OCI-LY7 (cell line): ENCODE measurements at regions not wholly inside any gene's neighbourhood (a gene's known extent, or its start where the extent isn't known, plus 50 kb on each side); places are given as distances from the start of the nearest gene placed in this dataset.

Experiments used
- BruUV-seq: library from RNA; stranded (reverse); fragments of 400-500 nt; replicated peaks from 2 replicates; lab custom pipeline; 2021; lab: Mats Ljungman, UMichigan
- CTCF ChIA-PET: fragments of 300-600 bp; sonication (Branson Sonifier 250); formaldehyde crosslinking; loops from one replicate; lab custom pipeline; 2022; ENCODE audit warnings: antibody characterized with exemption; ENCODE audit not compliant: unreplicated experiment; lab: Charles Lee
- POLR2A ChIA-PET: fragments of 300-600 bp; sonication (Branson Sonifier 250); formaldehyde crosslinking; loops from one replicate; lab custom pipeline; 2022; ENCODE audit warnings: antibody characterized with exemption; lab: Charles Lee
- DNase-seq: peaks from one replicate; pipeline ENCODE4 v3.0.0-alpha.2; 2015; ENCODE audit warnings: low spot score
- H2AFZ ChIP-seq: fragments of 200-600 bp; sonication (generic), shearing (Covaris generic); 2 replicates; pipeline ENCODE4 v1.6.1; 2014; ENCODE audit warnings: mild to moderate bottlenecking, antibody characterized with exemption, low read length, moderate library complexity
- H3K27ac ChIP-seq: fragments of 200-600 bp; sonication (generic); 2 replicates; pipeline ENCODE4 v1.5.1; 2014; ENCODE audit warnings: mixed run types, low read depth, mild to moderate bottlenecking, moderate library complexity, low read length, inconsistent platforms; ENCODE audit not compliant: poor library complexity, severe bottlenecking
- H3K36me3 ChIP-seq: fragments of 200-600 bp; sonication (generic); 2 replicates; pipeline ENCODE4 v1.6.1; 2014; ENCODE audit warnings: mild to moderate bottlenecking, antibody characterized with exemption, low read length, moderate library complexity, mixed read lengths; ENCODE audit not compliant: insufficient read depth
- H3K4me1 ChIP-seq: fragments of 200-600 bp; sonication (generic); 2 replicates; pipeline ENCODE4 v1.5.1; 2014; ENCODE audit warnings: mild to moderate bottlenecking, low read length; ENCODE audit not compliant: insufficient read depth, poor library complexity, severe bottlenecking
- H3K4me2 ChIP-seq: fragments of 200-600 bp; sonication (generic); 2 replicates; pipeline ENCODE4 v1.6.1; 2014; ENCODE audit warnings: mild to moderate bottlenecking, low read length
- H3K4me3 ChIP-seq: fragments of 200-600 bp; sonication (generic); 2 replicates; pipeline ENCODE4 v1.5.1; 2014; ENCODE audit warnings: mild to moderate bottlenecking, low read depth, low read length; ENCODE audit not compliant: poor library complexity, severe bottlenecking
- H3K79me2 ChIP-seq: fragments of 200-600 bp; sonication (generic); 2 replicates; pipeline ENCODE4 v1.6.1; 2016; ENCODE audit warnings: low read depth, mild to moderate bottlenecking, low read length, moderate library complexity, mixed read lengths; ENCODE audit not compliant: insufficient read depth
- H3K9me2 ChIP-seq: fragments of 200-600 bp; sonication (generic); 2 replicates; pipeline ENCODE4 v1.6.1; 2016; ENCODE audit warnings: mild to moderate bottlenecking, low read length, mixed read lengths; ENCODE audit not compliant: insufficient read depth
- H3K9me3 ChIP-seq: fragments of 200-600 bp; sonication (generic); 2 replicates; pipeline ENCODE4 v1.6.1; 2014; ENCODE audit warnings: mild to moderate bottlenecking, mixed run types, low read length, mixed read lengths
- H4K20me1 ChIP-seq: fragments of 200-600 bp; sonication (generic); 2 replicates; pipeline ENCODE4 v1.6.1; 2014; ENCODE audit warnings: mild to moderate bottlenecking, antibody characterized with exemption, low read length, moderate library complexity, mixed read lengths; ENCODE audit not compliant: insufficient read depth
- EZH2phosphoT487 ChIP-seq: fragments of 200-600 bp; sonication (generic); IDR thresholded peaks from 2 replicates; pipeline ENCODE4 v1.6.1; 2018; ENCODE audit warnings: low read depth, borderline replicate concordance, mild to moderate bottlenecking, mixed run types, antibody characterized with exemption, low read length, moderate library complexity, mixed read lengths
- intact Hi-C: fragments of 100-400 bp; cut with micrococcal nuclease; formaldehyde crosslinking; loops from one replicate; pipeline ENCODE4 v1.10.0; 2022; ENCODE audit not compliant: unreplicated experiment
- TF ChIP-seq, protein P1 (sequence below): fragments of 200-600 bp; sonication (generic); conservative IDR thresholded peaks from 2 replicates; pipeline ENCODE4 v1.5.1; 2014; ENCODE audit warnings: mild to moderate bottlenecking, antibody characterized with exemption, low read length, moderate library complexity, mixed read lengths

GRCh38 chr11:91158297-91158696 is 935.4 kb upstream of the CHORDC1 start:
- Histone ChIP-seq H3K27ac (no peak overlapping the region), H3K9me2 (no peaks in the 10 kb centered on the region), H3K79me2 (no peaks in the 10 kb centered on the region), H4K20me1 (no peaks in the 10 kb centered on the region), H3K36me3 (no peaks in the 10 kb centered on the region), H3K4me1 (no peaks in the 10 kb centered on the region), H3K9me3 (no peaks in the 10 kb centered on the region), H2AFZ (no peak overlapping the region), H3K4me3 (no peak overlapping the region), H3K4me2 (no peak overlapping the region)
- TF ChIP-seq, protein P1, sequence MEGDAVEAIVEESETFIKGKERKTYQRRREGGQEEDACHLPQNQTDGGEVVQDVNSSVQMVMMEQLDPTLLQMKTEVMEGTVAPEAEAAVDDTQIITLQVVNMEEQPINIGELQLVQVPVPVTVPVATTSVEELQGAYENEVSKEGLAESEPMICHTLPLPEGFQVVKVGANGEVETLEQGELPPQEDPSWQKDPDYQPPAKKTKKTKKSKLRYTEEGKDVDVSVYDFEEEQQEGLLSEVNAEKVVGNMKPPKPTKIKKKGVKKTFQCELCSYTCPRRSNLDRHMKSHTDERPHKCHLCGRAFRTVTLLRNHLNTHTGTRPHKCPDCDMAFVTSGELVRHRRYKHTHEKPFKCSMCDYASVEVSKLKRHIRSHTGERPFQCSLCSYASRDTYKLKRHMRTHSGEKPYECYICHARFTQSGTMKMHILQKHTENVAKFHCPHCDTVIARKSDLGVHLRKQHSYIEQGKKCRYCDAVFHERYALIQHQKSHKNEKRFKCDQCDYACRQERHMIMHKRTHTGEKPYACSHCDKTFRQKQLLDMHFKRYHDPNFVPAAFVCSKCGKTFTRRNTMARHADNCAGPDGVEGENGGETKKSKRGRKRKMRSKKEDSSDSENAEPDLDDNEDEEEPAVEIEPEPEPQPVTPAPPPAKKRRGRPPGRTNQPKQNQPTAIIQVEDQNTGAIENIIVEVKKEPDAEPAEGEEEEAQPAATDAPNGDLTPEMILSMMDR = no peak
- POLR2A ChIA-PET = no interaction called here
- intact Hi-C loops = no loop called here
- DNase-seq = no peak
- CTCF ChIA-PET = no interaction called here
- no TSS peak for BruUV-seq

- intact Hi-C loops = no loop called here
- H2AFZ ChIP-seq = no peak overlapping the region
- DNase-seq = no peak
- ChIA-PET POLR2A (no interaction called here), CTCF (no interaction called here)
- no peak overlapping the region for H3K4me3 ChIP-seq
- H3K9me3 ChIP-seq = no peaks in the 10 kb centered on the region; the same call in 1 of the 2 replicates
- H3K4me1 ChIP-seq = no peaks in the 10 kb centered on the region
- no peaks in the 10 kb centered on the region for H4K20me1 ChIP-seq
- H3K4me2 ChIP-seq = no peak overlapping the region
- BruUV-seq = no TSS peak
- no peak overlapping the region for H3K27ac ChIP-seq
- H3K36me3 ChIP-seq = no peaks in the 10 kb centered on the region
- H3K9me2 ChIP-seq = no peaks in the 10 kb centered on the region
- H3K79me2 ChIP-seq = no peaks in the 10 kb centered on the region
- TF ChIP-seq EZH2phosphoT487 = no peak
- TF ChIP-seq, protein P1 = no peak
These were observed 933.2 kb upstream of the CHORDC1 start for GRCh38 chr11:91156041-91156440.

DNA sequence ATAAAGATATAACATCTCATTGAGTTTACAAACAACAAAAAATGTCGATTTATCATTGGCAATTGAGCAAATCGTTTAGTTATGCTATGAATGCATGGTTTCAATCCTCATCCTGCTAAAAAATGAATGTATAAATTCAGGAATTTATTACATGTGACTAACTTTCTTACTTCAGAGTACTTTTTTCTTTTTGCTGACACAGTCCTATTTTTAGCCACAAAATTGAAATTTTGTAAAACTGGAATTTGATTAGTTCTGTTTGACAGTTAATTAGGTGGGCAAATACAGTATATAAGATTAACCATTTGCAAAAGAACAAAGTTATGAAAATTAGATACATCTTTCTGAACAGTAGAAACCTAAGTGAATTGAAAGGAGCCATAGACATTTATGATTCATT is 925.0 kb upstream of the CHORDC1 start:
- Histone ChIP-seq H3K4me2 (no peak overlapping the region), H3K36me3 (no peaks in the 10 kb centered on the region), H4K20me1 (no peaks in the 10 kb centered on the region), H3K27ac (no peak overlapping the region), H3K4me3 (no peak overlapping the region), H3K9me3 (no peaks in the 10 kb centered on the region; the same call in 1 of the 2 replicates), H3K4me1 (no peaks in the 10 kb centered on the region), H3K9me2 (no peaks in the 10 kb centered on the region), H3K79me2 (no peaks in the 10 kb centered on the region), H2AFZ (no peak overlapping the region)
- POLR2A ChIA-PET = no interaction called here
- CTCF ChIA-PET = no interaction called here
- intact Hi-C loops = no loop called here
- BruUV-seq = no TSS peak
- TF ChIP-seq, protein P1 = no peak
- no peak for TF ChIP-seq EZH2phosphoT487
- DNase-seq = no peak
